HEK293 (cell line): ENCODE measurements at regions not wholly inside any gene's neighbourhood (a gene's known extent, or its start where the extent isn't known, plus 50 kb on each side); places are given as distances from the start of the nearest gene placed in this dataset.
"Not testable (repeated sequence)": the region's sequence is repeated elsewhere in the genome, so short reads cannot be mapped to it uniquely, and the experiment has no call there.

Experiments used
- HOXA7 ChIP-seq: sonication (generic); formaldehyde crosslinking; IDR thresholded peaks from 2 replicates; pipeline ENCODE4 v1.8.1; 2022; ENCODE audit warnings: missing genetic modification reagents, borderline replicate concordance
- PBX3 ChIP-seq: sonication (generic); formaldehyde crosslinking; IDR thresholded peaks from 2 replicates; pipeline ENCODE4 v1.8.1; 2022; ENCODE audit warnings: mild to moderate bottlenecking, moderate library complexity, missing genetic modification reagents

- TF ChIP-seq PBX3, HOXA7 (CRISPR knock-in tag): not testable (repeated sequence)
Observed at GRCh38 chr1:196108990-196109389, 499.2 kb downstream of the KCNT2 start.
